SU-DHL-6 (cell line): ENCODE measurements at regions not wholly inside any gene's neighbourhood (a gene's known extent, or its start where the extent isn't known, plus 50 kb on each side); places are given as distances from the start of the nearest gene placed in this dataset.

Experiments
- H2AFZ ChIP-seq: fragments of 200-600 bp; sonication (generic); 2 replicates; pipeline ENCODE4 v1.6.1; 2014; ENCODE audit warnings: low read depth, mild to moderate bottlenecking, moderate library complexity, mixed read lengths, antibody characterized with exemption, low read length; ENCODE audit not compliant: severe bottlenecking
- H3F3A ChIP-seq: fragments of 200-600 bp; shearing (Covaris generic); 2 replicates; pipeline ENCODE4 v1.6.0; 2016; ENCODE audit warnings: antibody characterized with exemption, mild to moderate bottlenecking; ENCODE audit not compliant: insufficient read depth
- H3K27ac ChIP-seq: fragments of 200-600 bp; sonication (generic); 2 replicates; pipeline ENCODE4 v1.5.1; 2016; ENCODE audit warnings: low read depth, mild to moderate bottlenecking, low read length, moderate library complexity, mixed read lengths
- H3K27me3 ChIP-seq: fragments of 200-600 bp; sonication (generic), shearing (Covaris generic); 2 replicates; pipeline ENCODE4 v1.6.0; 2014; ENCODE audit warnings: mild to moderate bottlenecking, low read length
- H3K36me3 ChIP-seq: fragments of 200-600 bp; sonication (generic); 2 replicates; pipeline ENCODE4 v1.6.1; 2014; ENCODE audit warnings: mild to moderate bottlenecking, low read length, mixed read lengths
- H3K4me2 ChIP-seq: fragments of 300-600, 200-600 bp; shearing (Covaris generic), sonication (generic); 2 replicates; pipeline ENCODE4 v1.6.0; 2014; ENCODE audit warnings: low read length, low read depth, mild to moderate bottlenecking; ENCODE audit not compliant: poor library complexity, severe bottlenecking
- H3K4me3 ChIP-seq: fragments of 200-600 bp; sonication (generic); 2 replicates; pipeline ENCODE4 v1.5.1; 2014; ENCODE audit warnings: antibody characterized with exemption, low read length, mild to moderate bottlenecking, mixed read lengths; ENCODE audit not compliant: insufficient read depth, poor library complexity, severe bottlenecking
- H3K79me2 ChIP-seq: fragments of 200-600 bp; sonication (generic); 2 replicates; pipeline ENCODE4 v1.6.1; 2014; ENCODE audit warnings: mild to moderate bottlenecking, low read length, moderate library complexity; ENCODE audit not compliant: insufficient read depth
- H3K9ac ChIP-seq: fragments of 200-600 bp; sonication (generic); 2 replicates; pipeline ENCODE4 v1.7.0; 2014; ENCODE audit warnings: mild to moderate bottlenecking, low read length
- H3K9me2 ChIP-seq: fragments of 200-600 bp; sonication (generic); replicated peaks from 2 replicates; pipeline ENCODE4 v1.6.1; 2014; ENCODE audit warnings: low read length; ENCODE audit not compliant: insufficient read depth
- H3K9me3 ChIP-seq: fragments of 200-600 bp; sonication (generic); 2 replicates; pipeline ENCODE4 v1.6.1; 2014; ENCODE audit warnings: low read length, mixed read lengths; ENCODE audit not compliant: insufficient read depth
- H4K20me1 ChIP-seq: fragments of 200-600 bp; sonication (generic); 2 replicates; pipeline ENCODE4 v1.6.1; 2014; ENCODE audit warnings: low read depth, mild to moderate bottlenecking, antibody characterized with exemption, low read length, moderate library complexity, mixed read lengths
- EZH2phosphoT487 ChIP-seq: fragments of 200-600 bp; sonication (generic), shearing (Covaris generic); conservative IDR thresholded peaks from 2 replicates; pipeline ENCODE4 v1.6.1; 2018; ENCODE audit warnings: mild to moderate bottlenecking, antibody characterized with exemption, low read length, moderate library complexity, mixed read lengths
- TF ChIP-seq, protein P1 (sequence below): fragments of 200-600 bp; sonication (generic); IDR thresholded peaks from one replicate; pipeline ENCODE4 v1.5.1; 2017; ENCODE audit warnings: antibody characterized with exemption, mild to moderate bottlenecking, low read length, moderate library complexity; ENCODE audit not compliant: insufficient read depth, poor library complexity, severe bottlenecking

DNA sequence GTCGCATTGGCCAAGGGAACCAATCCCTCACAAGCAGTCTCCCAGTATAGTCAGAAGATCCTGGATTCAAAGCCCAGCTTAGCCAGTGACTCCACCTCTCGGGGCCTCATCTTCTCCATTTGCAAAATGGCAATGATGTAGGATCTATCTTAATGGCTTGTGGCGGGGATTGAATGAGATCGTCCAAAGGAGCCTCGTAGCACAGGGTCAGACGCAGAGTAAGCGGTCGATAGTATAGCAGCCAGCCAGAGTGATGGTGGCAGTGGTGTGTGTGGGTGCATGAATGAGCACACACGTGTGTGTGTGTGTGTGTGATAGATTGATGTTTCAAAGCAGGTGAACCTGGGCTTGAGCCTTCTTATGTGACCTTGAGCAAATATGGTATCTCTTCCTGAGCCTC, 79.8 kb upstream of the WNT4 start:
- Histone ChIP-seq H3K4me2 (no peak overlapping the region), H3K4me3 (no peak overlapping the region), H4K20me1 (no peaks in the 10 kb centered on the region), H3K9me2 (no peaks in the 10 kb centered on the region), H2AFZ (no peak overlapping the region), H3K79me2 (no peaks in the 10 kb centered on the region), H3K9ac (no peak overlapping the region), H3F3A (no peaks in the 10 kb centered on the region), H3K36me3 (no peaks in the 10 kb centered on the region), H3K9me3 (no peaks in the 10 kb centered on the region), H3K27me3 (no peaks in the 10 kb centered on the region), H3K27ac (no peak overlapping the region)
- no peak for TF ChIP-seq EZH2phosphoT487
- TF ChIP-seq, protein P1, sequence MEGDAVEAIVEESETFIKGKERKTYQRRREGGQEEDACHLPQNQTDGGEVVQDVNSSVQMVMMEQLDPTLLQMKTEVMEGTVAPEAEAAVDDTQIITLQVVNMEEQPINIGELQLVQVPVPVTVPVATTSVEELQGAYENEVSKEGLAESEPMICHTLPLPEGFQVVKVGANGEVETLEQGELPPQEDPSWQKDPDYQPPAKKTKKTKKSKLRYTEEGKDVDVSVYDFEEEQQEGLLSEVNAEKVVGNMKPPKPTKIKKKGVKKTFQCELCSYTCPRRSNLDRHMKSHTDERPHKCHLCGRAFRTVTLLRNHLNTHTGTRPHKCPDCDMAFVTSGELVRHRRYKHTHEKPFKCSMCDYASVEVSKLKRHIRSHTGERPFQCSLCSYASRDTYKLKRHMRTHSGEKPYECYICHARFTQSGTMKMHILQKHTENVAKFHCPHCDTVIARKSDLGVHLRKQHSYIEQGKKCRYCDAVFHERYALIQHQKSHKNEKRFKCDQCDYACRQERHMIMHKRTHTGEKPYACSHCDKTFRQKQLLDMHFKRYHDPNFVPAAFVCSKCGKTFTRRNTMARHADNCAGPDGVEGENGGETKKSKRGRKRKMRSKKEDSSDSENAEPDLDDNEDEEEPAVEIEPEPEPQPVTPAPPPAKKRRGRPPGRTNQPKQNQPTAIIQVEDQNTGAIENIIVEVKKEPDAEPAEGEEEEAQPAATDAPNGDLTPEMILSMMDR, result no peak

- H4K20me1 ChIP-seq, result no peaks in the 10 kb centered on the region
- H3K27me3 ChIP-seq, result no peaks in the 10 kb centered on the region
- no peaks in the 10 kb centered on the region for H3K9me3 ChIP-seq
- no peaks in the 10 kb centered on the region for H3K9me2 ChIP-seq
- no peaks in the 10 kb centered on the region for H3F3A ChIP-seq
- TF ChIP-seq, protein P1, result no peak
- TF ChIP-seq EZH2phosphoT487, result no peak
- no peak overlapping the region for H3K4me3 ChIP-seq
- H3K36me3 ChIP-seq, result no peaks in the 10 kb centered on the region
- H2AFZ ChIP-seq, result no peak overlapping the region
- no peaks in the 10 kb centered on the region for H3K79me2 ChIP-seq
- no peak overlapping the region for H3K9ac ChIP-seq
- no peak overlapping the region for H3K4me2 ChIP-seq
- no peak overlapping the region for H3K27ac ChIP-seq
These were observed 80.3 kb upstream of the WNT4 start for GRCh38 chr1:22223176-22223575.

DNA sequence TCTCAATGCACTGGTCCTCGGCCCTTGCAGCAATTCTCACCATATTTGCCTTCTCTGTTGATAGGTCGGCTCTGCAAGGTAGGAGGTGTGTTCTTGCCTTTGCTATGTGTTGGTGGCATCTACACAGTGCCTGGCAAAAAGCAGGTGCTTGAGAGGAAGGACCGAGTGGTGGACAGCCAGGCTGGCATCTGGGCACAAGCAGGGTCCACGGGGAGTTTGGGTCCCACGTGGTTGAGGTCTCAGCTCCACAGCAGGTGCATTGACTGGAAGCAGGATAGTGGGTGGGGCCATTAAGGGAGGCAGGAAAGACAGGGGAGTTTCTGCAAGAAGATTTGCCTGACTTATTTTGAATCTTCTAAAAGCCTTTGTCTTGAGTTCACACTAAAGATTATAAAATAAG, 81.2 kb upstream of the WNT4 start:
- H2AFZ ChIP-seq, result no peak overlapping the region
- TF ChIP-seq, protein P1, result no peak
- TF ChIP-seq EZH2phosphoT487, result no peak
- no peak overlapping the region for H3K4me2 ChIP-seq
- no peaks in the 10 kb centered on the region for H3K27me3 ChIP-seq
- H3K79me2 ChIP-seq, result no peaks in the 10 kb centered on the region
- no peaks in the 10 kb centered on the region for H3K9me3 ChIP-seq
- no peaks in the 10 kb centered on the region for H3K9me2 ChIP-seq
- H3K9ac ChIP-seq, result no peak overlapping the region
- no peak overlapping the region for H3K4me3 ChIP-seq
- no peaks in the 10 kb centered on the region for H3K36me3 ChIP-seq
- H3F3A ChIP-seq, result no peaks in the 10 kb centered on the region
- H4K20me1 ChIP-seq, result no peaks in the 10 kb centered on the region
- H3K27ac ChIP-seq, result no peak overlapping the region
